Endodermal cell (in vitro differentiated cells): ENCODE measurements at regions not wholly inside any gene's neighbourhood (a gene's known extent, or its start where the extent isn't known, plus 50 kb on each side); places are given as distances from the start of the nearest gene placed in this dataset.

Experiments
- DNase-seq: peaks from one replicate; pipeline ENCODE4 v3.0.0-alpha.2; 2017
- H3K27ac ChIP-seq: 2 replicates; pipeline ENCODE4 v1.5.1; 2013; ENCODE audit warnings: mild to moderate bottlenecking, low read depth, low read length, moderate library complexity
- H3K27me3 ChIP-seq: 2 replicates; pipeline ENCODE4 v1.6.1; 2013; ENCODE audit warnings: mild to moderate bottlenecking, low read length, moderate library complexity; ENCODE audit not compliant: insufficient read depth, control insufficient read depth, poor library complexity, severe bottlenecking
- H3K36me3 ChIP-seq: 2 replicates; pipeline ENCODE4 v1.7.0; 2013; ENCODE audit warnings: mild to moderate bottlenecking, low read length, moderate library complexity; ENCODE audit not compliant: control insufficient read depth, insufficient read depth
- H3K4me1 ChIP-seq: one replicate; pipeline ENCODE4 v1.7.0; 2013; ENCODE audit warnings: low read length; ENCODE audit not compliant: control insufficient read depth, insufficient read depth
- H3K4me3 ChIP-seq: 2 replicates; pipeline ENCODE4 v1.5.1; 2013; ENCODE audit warnings: mild to moderate bottlenecking, low read length, moderate library complexity
- H3K9ac ChIP-seq: 2 replicates; pipeline ENCODE4 v1.6.1; 2013; ENCODE audit warnings: mild to moderate bottlenecking, low read length, moderate library complexity; ENCODE audit not compliant: poor library complexity, severe bottlenecking; ENCODE audit errors: extremely low read depth
- H3K9me3 ChIP-seq: 2 replicates; pipeline ENCODE4 v1.6.1; 2013; ENCODE audit warnings: mild to moderate bottlenecking, low read length, moderate library complexity; ENCODE audit not compliant: control insufficient read depth
- H3K27ac Mint-ChIP-seq: 2 replicates; pipeline ENCODE4 v1.8.0; 2020; ENCODE audit warnings: mixed read lengths
- H3K27me3 Mint-ChIP-seq: 2 replicates; pipeline ENCODE4 v1.8.0; 2021; ENCODE audit warnings: mild to moderate bottlenecking, mixed read lengths; ENCODE audit not compliant: insufficient read depth
- H3K36me3 Mint-ChIP-seq: 2 replicates; pipeline ENCODE4 v1.8.0; 2020; ENCODE audit warnings: low read depth, mixed read lengths
- H3K4me1 Mint-ChIP-seq: 2 replicates; pipeline ENCODE4 v1.8.0; 2020; ENCODE audit warnings: mixed read lengths
- H3K4me3 Mint-ChIP-seq: 2 replicates; pipeline ENCODE4 v1.8.0; 2020; ENCODE audit warnings: mild to moderate bottlenecking, moderate library complexity, mixed read lengths
- H3K9me3 Mint-ChIP-seq: 2 replicates; pipeline ENCODE4 v1.8.0; 2020; ENCODE audit warnings: mild to moderate bottlenecking, mixed read lengths
- WGBS, 2 experiments: methylation state at CpG; one replicate each; pipeline versions ENCODE4 v1.1.5 to v1.1.7; 2013; ENCODE audit warnings: missing lambda C conversion rate in 2 of 2, mixed read lengths in 1 of 2; ENCODE audit not compliant: insufficient coverage in 1 of 2, insufficient read length in 1 of 2; 5-methylcytosine and 5-hydroxymethylcytosine counted together
- TF ChIP-seq, protein P1 (sequence below): fragments of 200-600 bp; sonication (generic); conservative IDR thresholded peaks from 2 replicates; pipeline ENCODE4 v1.5.0; 2021; ENCODE audit warnings: antibody characterized with exemption, mild to moderate bottlenecking

DNA sequence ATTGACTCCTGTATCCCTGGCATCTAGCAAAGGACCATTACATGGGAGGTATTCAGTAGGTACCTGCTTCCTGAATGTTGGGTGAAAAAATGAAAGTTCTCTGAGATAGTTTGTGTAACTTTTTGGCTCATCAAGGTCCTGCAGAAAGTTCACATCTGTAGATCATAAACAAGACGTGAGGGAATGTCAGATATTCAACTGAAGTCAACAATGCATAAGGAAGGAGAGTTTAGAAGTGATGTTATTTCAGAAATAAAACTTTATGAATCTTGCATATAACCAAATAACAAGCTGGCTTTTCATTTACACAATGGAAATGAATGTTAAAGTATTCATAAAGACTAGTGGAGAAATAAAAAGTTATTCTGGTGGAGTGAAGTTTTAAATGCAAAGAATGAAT, 73.4 kb upstream of the RBMS3 start:
- no peak overlapping the region for H3K4me3 Mint-ChIP-seq
- peaks cover 2% of the 10 kb centered on the region for H3K27me3 Mint-ChIP-seq
- no peak overlapping the region for H3K9ac ChIP-seq
- no peaks in the 10 kb centered on the region for H3K36me3 Mint-ChIP-seq
- no peaks in the 10 kb centered on the region for H3K4me1 ChIP-seq
- WGBS, 2 experiments, result 88 to 100% methylated on average over 1 of the region's 1 CpG
- H3K9me3 Mint-ChIP-seq, result no peaks in the 10 kb centered on the region
- no peak overlapping the region for H3K27ac ChIP-seq
- no peak overlapping the region for H3K27ac Mint-ChIP-seq
- H3K36me3 ChIP-seq, result no peaks in the 10 kb centered on the region
- no peak for DNase-seq
- H3K27me3 ChIP-seq, result no peaks in the 10 kb centered on the region
- H3K4me3 ChIP-seq, result no peak overlapping the region
- no peaks in the 10 kb centered on the region for H3K9me3 ChIP-seq
- TF ChIP-seq, protein P1, sequence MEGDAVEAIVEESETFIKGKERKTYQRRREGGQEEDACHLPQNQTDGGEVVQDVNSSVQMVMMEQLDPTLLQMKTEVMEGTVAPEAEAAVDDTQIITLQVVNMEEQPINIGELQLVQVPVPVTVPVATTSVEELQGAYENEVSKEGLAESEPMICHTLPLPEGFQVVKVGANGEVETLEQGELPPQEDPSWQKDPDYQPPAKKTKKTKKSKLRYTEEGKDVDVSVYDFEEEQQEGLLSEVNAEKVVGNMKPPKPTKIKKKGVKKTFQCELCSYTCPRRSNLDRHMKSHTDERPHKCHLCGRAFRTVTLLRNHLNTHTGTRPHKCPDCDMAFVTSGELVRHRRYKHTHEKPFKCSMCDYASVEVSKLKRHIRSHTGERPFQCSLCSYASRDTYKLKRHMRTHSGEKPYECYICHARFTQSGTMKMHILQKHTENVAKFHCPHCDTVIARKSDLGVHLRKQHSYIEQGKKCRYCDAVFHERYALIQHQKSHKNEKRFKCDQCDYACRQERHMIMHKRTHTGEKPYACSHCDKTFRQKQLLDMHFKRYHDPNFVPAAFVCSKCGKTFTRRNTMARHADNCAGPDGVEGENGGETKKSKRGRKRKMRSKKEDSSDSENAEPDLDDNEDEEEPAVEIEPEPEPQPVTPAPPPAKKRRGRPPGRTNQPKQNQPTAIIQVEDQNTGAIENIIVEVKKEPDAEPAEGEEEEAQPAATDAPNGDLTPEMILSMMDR, result no peak
- H3K4me1 Mint-ChIP-seq, result peaks cover 14% of the 10 kb centered on the region

DNA sequence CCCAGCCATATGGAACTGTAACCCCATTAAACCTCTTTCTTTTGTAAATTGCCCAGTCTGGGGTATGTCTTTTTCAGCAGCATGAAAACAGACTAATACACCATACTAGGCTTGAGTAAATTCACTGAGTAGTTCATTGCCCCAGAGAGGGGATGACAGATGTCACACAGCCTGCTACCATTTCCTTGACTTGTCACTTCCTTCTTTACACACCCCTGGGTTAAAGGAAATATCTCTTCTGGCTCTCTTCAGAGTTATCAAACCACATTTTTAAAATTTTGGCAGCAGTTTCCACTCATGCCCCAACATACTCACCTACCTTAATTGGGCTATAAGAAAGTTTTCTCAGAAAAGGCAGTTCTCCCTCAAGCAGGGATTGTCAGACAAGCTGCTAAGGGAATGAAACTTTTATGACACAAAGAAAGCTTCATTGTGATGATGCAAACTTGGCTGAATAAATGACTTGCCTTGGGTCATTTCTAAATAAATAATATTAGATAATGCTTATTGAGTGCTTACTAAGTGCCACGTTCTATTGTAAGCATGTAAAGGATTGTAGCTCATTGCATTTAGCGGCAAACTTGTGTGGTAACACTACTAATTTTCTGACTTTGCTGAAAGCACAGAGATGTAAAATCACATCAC, 68.0 kb upstream of the RBMS3 start:
- no peaks in the 10 kb centered on the region for H3K9me3 ChIP-seq
- no peak overlapping the region for H3K4me3 ChIP-seq
- Mint-ChIP-seq H3K36me3 (no peaks in the 10 kb centered on the region), H3K4me3 (no peak overlapping the region), H3K4me1 (peaks cover 17% of the 10 kb centered on the region), H3K9me3 (no peaks in the 10 kb centered on the region), H3K27ac (no peak overlapping the region), H3K27me3 (no peaks in the 10 kb centered on the region)
- no peak overlapping the region for H3K9ac ChIP-seq
- TF ChIP-seq, protein P1, result no peak
- H3K36me3 ChIP-seq, result no peaks in the 10 kb centered on the region
- no peak overlapping the region for H3K27ac ChIP-seq
- no peaks in the 10 kb centered on the region for H3K4me1 ChIP-seq
- WGBS, 2 experiments, result 94 to 100% methylated on average over 2 of the region's 2 CpGs
- H3K27me3 ChIP-seq, result no peaks in the 10 kb centered on the region
- no peak for DNase-seq

DNA sequence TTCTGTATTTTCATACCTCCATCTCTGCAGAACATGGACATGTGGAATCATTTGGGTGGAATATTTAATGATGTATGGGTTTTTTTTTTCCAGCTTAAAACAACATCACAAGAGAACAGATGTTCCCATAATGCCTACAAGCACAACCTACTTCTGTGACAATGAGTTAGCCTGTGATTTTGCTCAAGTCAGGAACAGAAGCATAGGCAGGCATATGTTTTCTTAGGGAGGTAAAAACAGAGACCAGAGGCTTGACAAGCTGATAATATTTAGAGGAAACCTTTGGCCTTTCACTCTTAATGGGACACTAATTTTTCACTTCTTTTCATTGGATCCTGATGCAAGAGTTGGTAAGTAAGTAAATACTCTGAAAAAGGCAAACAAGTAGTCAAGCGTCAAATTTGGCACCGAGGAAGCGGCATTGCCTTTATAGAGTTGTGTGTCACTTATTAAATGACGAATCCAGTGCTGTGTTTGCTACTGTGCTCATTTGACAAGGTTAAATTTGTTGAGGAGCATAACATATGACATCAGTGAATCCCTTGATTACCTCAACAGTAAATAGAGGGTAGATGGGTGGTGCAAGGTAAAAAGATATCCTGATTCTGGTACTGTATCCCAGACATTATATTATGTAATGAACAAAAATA, 66.7 kb upstream of the RBMS3 start:
- no peaks in the 10 kb centered on the region for H3K27me3 ChIP-seq
- no peak overlapping the region for H3K27ac Mint-ChIP-seq
- no peaks in the 10 kb centered on the region for H3K9me3 Mint-ChIP-seq
- H3K9me3 ChIP-seq, result no peaks in the 10 kb centered on the region
- DNase-seq, result no peak
- 98 to 100% methylated on average over 2 to 4 of the region's 4 CpGs for WGBS, 2 experiments
- H3K4me1 ChIP-seq, result no peaks in the 10 kb centered on the region
- no peak overlapping the region for H3K4me3 ChIP-seq
- H3K9ac ChIP-seq, result no peak overlapping the region
- H3K4me3 Mint-ChIP-seq, result no peak overlapping the region
- no peak overlapping the region for H3K27ac ChIP-seq
- H3K36me3 Mint-ChIP-seq, result no peaks in the 10 kb centered on the region
- TF ChIP-seq, protein P1, result no peak
- peaks cover 20% of the 10 kb centered on the region for H3K4me1 Mint-ChIP-seq
- H3K27me3 Mint-ChIP-seq, result no peaks in the 10 kb centered on the region
- H3K36me3 ChIP-seq, result no peaks in the 10 kb centered on the region
